ENCODE measurements at regions not wholly inside any gene's neighbourhood (a gene's known extent, or its start where the extent isn't known, plus 50 kb on each side); places are given as distances from the start of the nearest gene placed in this dataset.

DNA sequence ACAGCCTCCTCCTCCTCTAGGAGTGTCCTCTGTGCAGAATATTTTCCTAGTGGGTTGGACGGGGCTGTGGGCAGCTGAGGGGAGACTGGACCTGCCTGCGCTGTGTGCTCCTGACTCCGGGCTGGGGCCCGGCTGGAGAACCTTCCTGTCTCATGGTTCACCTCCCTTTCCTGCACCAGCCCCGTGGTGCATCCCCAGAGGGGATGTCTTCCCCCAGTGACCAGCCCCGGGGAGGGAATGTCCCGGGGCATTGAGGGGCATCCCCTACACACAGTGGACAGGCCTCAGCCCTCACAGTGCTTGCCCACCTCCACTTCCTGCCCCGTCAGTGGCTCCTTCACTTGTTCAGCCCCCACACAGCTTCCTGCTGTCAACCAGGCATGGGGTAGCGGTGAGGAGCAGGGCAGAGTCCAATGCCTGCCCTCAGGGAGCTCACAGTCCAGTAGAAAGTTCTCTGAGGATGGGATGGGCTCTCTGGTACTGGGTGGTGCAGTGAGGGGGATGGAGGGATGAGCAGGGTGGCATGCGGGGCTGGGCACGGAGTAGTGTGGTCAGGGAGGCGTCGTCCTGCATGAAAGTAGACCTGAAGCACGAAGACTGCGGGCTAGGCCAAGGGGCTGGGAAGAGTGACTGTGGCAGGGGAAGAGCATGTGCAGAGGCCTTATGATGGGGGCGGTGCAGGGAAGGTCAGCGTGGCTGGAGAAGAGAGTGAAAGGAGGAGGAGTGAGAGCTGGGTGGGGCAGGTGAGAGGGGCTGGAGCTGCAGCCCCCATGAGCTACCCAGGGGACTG, 52.1 kb upstream of the PITX1 start:
- DNase-seq = no peak

DNA sequence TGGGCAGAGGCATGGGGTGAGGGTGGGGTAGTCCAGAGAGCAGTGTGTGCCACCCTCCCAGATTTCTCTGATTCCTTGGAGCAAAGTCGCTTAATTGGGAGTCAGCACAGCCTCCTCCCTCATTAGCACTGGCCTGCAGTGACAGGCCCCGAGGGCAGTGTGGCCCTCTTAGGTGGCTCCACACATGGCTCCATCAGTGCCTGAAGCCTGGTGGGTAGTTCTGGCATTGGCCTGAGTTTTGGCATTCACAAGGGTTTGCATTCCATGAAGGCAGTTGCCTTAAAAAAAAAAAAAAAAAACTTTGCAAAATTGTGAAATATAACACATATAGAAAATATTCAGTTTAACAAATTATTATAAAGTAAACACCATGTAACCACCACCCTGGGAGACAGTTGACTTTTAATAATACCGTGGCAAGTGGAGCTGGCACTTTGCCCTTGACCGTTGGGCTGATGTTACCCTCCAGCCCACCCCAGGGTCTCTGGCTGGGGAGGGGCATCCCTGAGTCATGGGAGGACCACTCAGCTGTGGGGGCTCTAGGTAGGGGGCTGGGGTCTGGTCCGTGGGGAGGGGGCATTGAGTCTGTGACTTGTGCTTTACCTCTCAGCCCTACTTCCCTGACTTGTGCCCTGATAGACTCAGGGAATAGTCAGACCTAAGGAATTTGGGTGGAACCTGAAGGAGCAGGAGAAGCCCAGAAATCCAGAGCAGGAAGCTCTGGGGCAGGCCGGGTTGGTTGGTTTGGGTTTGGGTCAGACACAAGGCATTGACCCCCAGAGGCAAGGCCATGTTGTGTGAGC, 51.3 kb upstream of the PITX1 start:
- DNase-seq = no peak

All from NCI-H446 (cell line).